OCI-LY1 (cell line): ENCODE measurements at regions not wholly inside any gene's neighbourhood (a gene's known extent, or its start where the extent isn't known, plus 50 kb on each side); places are given as distances from the start of the nearest gene placed in this dataset.

Source experiments
- EZH2 ChIP-seq: fragments of 200-600 bp; sonication (generic), shearing (Covaris generic); IDR thresholded peaks from 2 replicates; pipeline ENCODE4 v1.8.0; 2017; ENCODE audit warnings: borderline replicate concordance, mixed run types, mild to moderate bottlenecking, antibody characterized with exemption, low read length, moderate library complexity, mixed read lengths
- TF ChIP-seq, protein P1 (sequence below): fragments of 200-600 bp; sonication (generic), shearing (Covaris generic); IDR thresholded peaks from 2 replicates; pipeline ENCODE4 v1.5.1; 2017; ENCODE audit warnings: mild to moderate bottlenecking, antibody characterized with exemption, low read length, moderate library complexity, mixed read lengths

DNA sequence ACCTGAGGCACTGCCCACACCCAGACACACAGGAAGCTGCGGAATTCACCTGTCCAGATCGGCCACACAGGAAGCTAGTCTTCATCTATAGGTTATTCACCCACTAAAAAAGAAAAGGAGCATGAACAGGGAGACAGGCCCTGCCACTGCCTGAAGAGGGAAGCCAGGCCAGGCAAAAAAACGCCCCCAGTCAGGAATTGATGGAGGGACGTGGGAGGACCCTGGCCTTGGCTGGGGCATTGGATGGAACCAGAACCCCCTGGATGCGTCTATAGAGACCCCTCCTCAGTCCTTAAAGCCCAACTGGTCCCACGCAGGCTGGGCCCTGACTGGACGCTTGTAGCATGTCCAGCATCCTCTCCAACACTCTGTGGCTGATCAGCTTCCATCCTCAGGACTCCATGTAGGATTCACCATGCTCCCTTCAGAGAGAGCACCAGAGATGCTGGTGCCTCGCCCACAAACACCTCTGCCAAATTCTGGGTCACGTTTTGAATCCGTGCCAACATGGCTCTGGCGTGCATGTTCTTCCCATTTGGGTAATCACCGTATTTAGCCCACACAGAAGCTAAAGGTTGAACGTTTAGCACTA lies 259.3 kb upstream of the TCERG1L start:
- TF ChIP-seq, protein P1, sequence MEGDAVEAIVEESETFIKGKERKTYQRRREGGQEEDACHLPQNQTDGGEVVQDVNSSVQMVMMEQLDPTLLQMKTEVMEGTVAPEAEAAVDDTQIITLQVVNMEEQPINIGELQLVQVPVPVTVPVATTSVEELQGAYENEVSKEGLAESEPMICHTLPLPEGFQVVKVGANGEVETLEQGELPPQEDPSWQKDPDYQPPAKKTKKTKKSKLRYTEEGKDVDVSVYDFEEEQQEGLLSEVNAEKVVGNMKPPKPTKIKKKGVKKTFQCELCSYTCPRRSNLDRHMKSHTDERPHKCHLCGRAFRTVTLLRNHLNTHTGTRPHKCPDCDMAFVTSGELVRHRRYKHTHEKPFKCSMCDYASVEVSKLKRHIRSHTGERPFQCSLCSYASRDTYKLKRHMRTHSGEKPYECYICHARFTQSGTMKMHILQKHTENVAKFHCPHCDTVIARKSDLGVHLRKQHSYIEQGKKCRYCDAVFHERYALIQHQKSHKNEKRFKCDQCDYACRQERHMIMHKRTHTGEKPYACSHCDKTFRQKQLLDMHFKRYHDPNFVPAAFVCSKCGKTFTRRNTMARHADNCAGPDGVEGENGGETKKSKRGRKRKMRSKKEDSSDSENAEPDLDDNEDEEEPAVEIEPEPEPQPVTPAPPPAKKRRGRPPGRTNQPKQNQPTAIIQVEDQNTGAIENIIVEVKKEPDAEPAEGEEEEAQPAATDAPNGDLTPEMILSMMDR, result no peak
- TF ChIP-seq EZH2, result no peak
